ENCODE measurements at regions not wholly inside any gene's neighbourhood (a gene's known extent, or its start where the extent isn't known, plus 50 kb on each side); places are given as distances from the start of the nearest gene placed in this dataset.

DNA sequence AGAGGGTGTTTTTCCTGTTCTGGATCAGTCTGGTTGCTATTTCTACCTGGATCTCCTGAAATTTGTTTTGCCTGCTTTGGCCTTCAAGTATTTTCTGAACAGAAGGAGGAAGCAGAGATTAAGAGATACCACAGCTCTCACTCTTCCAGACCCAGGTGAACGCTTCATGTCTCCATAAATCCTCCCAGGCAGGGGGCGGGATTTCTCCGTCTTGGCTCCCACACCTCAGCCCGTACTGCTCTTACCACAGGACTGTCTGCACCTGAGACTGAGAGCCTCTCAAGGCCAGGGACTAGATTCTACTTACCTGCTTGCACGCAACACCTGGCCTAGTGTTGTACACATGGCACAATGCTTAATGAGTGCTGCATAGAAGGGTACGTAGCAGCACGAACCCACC is 59.9 kb upstream of the LRPPRC start:
- TF ChIP-seq EZH2 (IDR thresholded peaks at IDR 0.05; ENCODE audit: borderline replicate concordance, control insufficient read depth, low read depth, low read length), result no peak
- no peak for TF ChIP-seq EP300 (IDR thresholded peaks at IDR 0.05; ENCODE audit: borderline replicate concordance in 1 of 2, control insufficient read depth in 1 of 2, low read depth in 2 of 2, low read length in 2 of 2)
